ENCODE measurements at regions not wholly inside any gene's neighbourhood (a gene's known extent, or its start where the extent isn't known, plus 50 kb on each side); places are given as distances from the start of the nearest gene placed in this dataset.
"Not testable (repeated sequence)": the region's sequence is repeated elsewhere in the genome, so short reads cannot be mapped to it uniquely, and the experiment has no call there.

GRCh38 chr2:36302911-36303310 lies 52.7 kb upstream of the CRIM1 start:
- DNase-seq (ENCODE audit: low read depth): no peak

DNA sequence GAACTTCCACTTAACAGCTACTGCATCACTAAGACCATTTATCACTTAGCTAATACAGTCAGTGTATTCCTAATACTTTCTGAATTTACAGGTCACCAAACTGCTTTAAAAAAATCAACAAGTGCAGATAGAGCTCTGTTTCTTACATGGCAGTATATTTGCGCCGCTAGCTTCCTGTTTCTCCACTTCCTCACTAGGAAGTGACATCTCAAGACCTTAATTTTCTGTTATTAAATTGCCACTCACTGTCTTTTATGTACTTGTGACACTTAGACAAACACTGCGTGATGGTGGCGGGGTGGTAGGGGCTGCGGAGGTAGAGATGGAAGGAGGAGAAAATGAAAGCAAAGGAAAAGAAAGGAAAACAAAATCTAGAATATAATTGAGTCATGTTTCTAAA lies 53.7 kb upstream of the CRIM1 start:
- DNase-seq (ENCODE audit: low read depth): no peak

DNA sequence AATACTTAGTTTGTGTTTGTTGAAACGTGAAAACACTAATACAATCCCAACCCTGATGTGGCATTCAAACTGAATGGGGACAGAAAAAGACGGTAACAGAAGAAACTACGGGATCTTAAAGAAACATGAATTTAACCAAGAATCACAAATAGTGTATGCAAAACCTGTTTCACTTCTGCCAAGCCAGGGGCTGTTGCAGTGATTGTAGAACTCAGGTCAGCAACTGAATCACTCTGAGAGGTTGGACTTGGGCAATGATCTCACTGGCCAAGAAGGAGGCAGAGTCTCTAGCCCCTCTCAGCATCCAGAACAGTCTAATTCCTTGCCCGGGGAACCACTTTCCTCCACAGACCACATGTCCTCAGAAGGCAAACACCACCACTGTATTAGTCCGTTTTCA lies 54.9 kb upstream of the CRIM1 start:
- DNase-seq (ENCODE audit: low read depth): no peak

DNA sequence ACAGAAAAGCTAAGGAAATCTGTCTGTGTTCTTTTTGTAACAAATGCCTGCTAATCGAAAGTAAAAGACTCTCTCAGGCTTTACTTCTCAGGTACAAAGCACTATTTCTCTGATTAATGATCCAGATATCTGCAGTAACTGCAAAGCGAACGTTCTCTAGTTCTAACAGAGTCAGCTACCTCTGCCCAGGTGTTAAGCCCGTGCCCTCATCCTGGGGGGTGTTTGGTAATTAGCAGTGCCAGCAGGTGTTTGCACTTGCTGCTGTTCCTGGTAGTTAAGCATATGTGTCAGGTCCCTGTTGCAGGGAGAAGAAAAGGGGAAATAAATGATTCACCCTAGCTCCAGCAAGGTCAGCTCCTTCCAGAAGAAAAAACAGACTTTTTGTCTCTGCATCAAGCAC lies 58.8 kb upstream of the CRIM1 start:
- DNase-seq (ENCODE audit: low read depth): no peak

- no peak for DNase-seq (ENCODE audit: low read depth)
Measured at GRCh38 chr2:36294316-36294721, 61.3 kb upstream of the CRIM1 start.

GRCh38 chr2:36290306-36290856 lies 65.2 kb upstream of the CRIM1 start:
- DNase-seq (ENCODE audit: low read depth): peak; percentile 7

GRCh38 chr2:36289731-36290130 lies 65.8 kb upstream of the CRIM1 start:
- DNase-seq (ENCODE audit: low read depth): no peak

GRCh38 chr2:36287363-36288275 lies 68.0 kb upstream of the CRIM1 start:
- peak; percentile 15 for DNase-seq (ENCODE audit: low read depth)

DNA sequence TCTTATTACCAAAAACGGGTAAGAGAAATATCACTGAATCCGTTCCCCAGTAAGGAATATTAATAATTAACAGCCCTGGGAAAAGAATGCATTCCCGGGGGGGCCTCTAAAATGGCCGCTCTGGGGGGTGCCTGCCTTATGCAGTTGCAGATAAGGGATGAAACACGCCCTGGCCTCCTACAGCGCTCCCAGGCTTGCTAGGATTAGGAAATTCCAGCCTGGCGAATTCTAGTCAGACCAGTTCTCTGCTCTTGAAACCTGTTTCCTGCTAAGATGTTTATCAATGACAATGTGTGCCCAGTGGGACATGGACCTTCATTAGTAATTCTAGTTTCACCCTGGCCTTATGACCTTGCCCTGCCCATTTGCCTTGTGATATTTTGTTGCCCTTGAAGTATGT lies 76.1 kb upstream of the CRIM1 start:
- DNase-seq (ENCODE audit: low read depth): not testable (repeated sequence)

GRCh38 chr2:36277881-36278523 lies 77.6 kb upstream of the CRIM1 start:
- no peak for DNase-seq (ENCODE audit: low read depth)

GRCh38 chr2:36277146-36277808 lies 78.3 kb upstream of the CRIM1 start:
- peak; percentile 7 for DNase-seq (ENCODE audit: low read depth)

GRCh38 chr2:36271266-36271665 lies 84.3 kb upstream of the CRIM1 start:
- no peak for DNase-seq (ENCODE audit: low read depth)

DNA sequence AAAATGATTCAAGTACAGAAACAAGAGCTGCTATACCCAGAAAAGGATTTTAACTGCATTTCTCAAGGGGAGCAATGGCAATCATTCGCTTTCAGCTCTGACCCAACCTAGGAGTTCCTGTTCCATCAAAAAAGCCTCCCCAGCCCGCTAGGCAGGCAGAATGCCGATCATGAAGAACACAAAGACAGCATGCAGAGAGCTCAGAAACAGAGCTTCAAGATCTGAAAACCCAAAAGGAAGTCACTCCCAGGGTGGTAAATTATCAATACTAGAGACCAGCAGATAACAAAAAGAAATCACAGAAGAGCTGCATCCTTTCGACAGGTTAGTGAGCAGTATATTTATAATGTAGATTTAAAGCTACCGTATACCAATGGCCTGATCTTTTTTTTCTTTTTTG lies 84.8 kb upstream of the CRIM1 start:
- no peak for DNase-seq (ENCODE audit: low read depth)

GRCh38 chr2:36267194-36267593 lies 88.4 kb upstream of the CRIM1 start:
- DNase-seq (ENCODE audit: low read depth): no peak

DNA sequence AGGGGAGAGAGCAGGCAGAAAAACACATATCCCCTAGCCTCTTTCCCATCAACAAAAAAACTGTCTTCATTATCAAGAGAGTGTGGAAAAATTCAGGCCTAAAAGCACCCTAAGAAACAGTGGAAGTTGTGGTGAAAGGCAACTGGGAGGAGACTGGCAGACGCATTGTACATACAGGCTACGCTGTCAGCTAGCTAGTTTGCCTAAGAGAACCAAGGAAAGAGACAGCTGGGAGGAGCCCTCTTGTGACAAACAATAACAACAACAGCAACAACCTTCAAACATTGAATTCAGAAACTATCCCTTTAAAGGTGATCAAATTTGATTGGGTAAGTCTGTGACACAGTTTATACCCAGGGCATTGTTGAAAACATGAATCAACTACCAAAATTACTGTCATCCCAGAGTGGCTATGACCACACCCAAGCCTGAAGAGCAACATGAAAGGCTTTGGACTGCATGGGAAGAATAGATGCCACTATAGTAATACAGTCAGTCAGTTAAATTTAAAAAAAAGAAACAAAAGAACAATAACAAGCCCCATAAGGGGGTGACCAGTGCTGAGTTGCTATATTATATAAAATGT lies 88.9 kb upstream of the CRIM1 start:
- no peak for DNase-seq (ENCODE audit: low read depth)

- DNase-seq (ENCODE audit: low read depth): no peak
Measured at GRCh38 chr2:36262581-36262980, 93.0 kb upstream of the CRIM1 start.

GRCh38 chr2:36255863-36256262 lies 99.7 kb upstream of the CRIM1 start:
- DNase-seq (ENCODE audit: low read depth): no peak

- DNase-seq (ENCODE audit: low read depth): no peak
Measured at GRCh38 chr2:36253086-36253485, 102.5 kb upstream of the CRIM1 start.

- no peak for DNase-seq (ENCODE audit: low read depth)
Measured at GRCh38 chr2:36246320-36246990, 109.1 kb upstream of the CRIM1 start.

DNA sequence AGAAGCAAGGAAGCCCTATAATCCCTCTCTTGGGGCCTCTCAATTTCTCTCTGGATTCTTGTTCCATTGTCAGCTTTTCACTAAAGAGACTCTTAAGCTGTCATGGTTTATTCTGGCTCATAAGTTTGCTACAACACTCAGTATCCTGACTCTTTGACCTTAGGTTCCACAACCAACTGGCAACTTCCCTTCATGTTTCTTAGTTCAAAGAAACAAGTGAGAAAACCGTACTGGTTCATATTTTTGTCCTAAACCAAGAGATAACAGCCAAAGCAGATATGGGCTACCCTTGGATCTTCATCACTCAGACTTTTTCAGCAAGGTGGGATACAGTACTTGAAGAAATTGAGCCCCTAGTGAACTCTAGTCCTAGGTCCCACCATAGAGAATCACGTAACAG lies 109.9 kb upstream of the CRIM1 start:
- DNase-seq (ENCODE audit: low read depth): no peak

- DNase-seq (ENCODE audit: low read depth): no peak
Measured at GRCh38 chr2:36238106-36238505, 117.5 kb upstream of the CRIM1 start.

DNA sequence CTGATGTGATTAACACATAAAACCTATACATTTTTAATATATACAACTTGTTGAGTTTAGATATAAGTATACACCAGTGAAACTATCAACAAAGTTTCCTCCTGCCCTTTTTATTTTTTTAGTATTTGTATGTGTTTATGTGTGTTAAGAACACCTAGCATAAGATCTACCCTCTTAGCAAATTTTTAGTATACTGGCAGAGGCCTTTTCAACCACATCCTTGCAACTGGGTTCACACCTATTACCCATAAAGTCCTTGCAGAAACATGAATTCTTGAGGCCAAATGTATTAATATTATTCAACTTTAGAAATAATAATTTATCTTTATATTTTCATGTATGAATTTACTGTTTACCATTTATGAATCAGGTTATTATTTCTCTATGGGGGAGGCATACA lies 119.7 kb upstream of the CRIM1 start:
- DNase-seq (ENCODE audit: low read depth): no peak
